Loucy (cell line): ENCODE measurements at regions not wholly inside any gene's neighbourhood (a gene's known extent, or its start where the extent isn't known, plus 50 kb on each side); places are given as distances from the start of the nearest gene placed in this dataset.

Source experiments
- H2AFZ ChIP-seq: fragments of 200-600 bp; sonication (generic); 2 replicates; pipeline ENCODE4 v1.6.0; 2016; ENCODE audit warnings: antibody characterized with exemption, mild to moderate bottlenecking, low read length, moderate library complexity
- H3F3A ChIP-seq: fragments of 200-600 bp; 2 replicates; pipeline ENCODE4 v1.6.0; 2016; ENCODE audit warnings: antibody characterized with exemption, low read depth, mild to moderate bottlenecking
- H3K27me3 ChIP-seq: fragments of 200-600 bp; sonication (generic); 2 replicates; pipeline ENCODE4 v1.6.1; 2014; ENCODE audit warnings: low read length, mild to moderate bottlenecking; ENCODE audit not compliant: insufficient read depth, poor library complexity, severe bottlenecking
- H3K36me3 ChIP-seq: fragments of 200-600 bp; sonication (generic); 2 replicates; pipeline ENCODE4 v1.6.1; 2016; ENCODE audit warnings: low read length; ENCODE audit not compliant: insufficient read depth
- H3K4me1 ChIP-seq: fragments of 200-600 bp; sonication (generic); 2 replicates; pipeline ENCODE4 v1.5.1; 2014; ENCODE audit warnings: low read length, mild to moderate bottlenecking; ENCODE audit not compliant: insufficient read depth, poor library complexity, severe bottlenecking
- H3K4me2 ChIP-seq: fragments of 200-600 bp; sonication (generic); 2 replicates; pipeline ENCODE4 v1.6.0; 2014; ENCODE audit warnings: antibody characterized with exemption, low read length, low read depth, mild to moderate bottlenecking; ENCODE audit not compliant: poor library complexity, severe bottlenecking
- H3K4me3 ChIP-seq: fragments of 200-600 bp; sonication (generic); 2 replicates; pipeline ENCODE4 v1.5.1; 2014; ENCODE audit warnings: low read length, mild to moderate bottlenecking, mixed read lengths; ENCODE audit not compliant: poor library complexity, severe bottlenecking
- H3K79me2 ChIP-seq: fragments of 200-600 bp; sonication (generic); 2 replicates; pipeline ENCODE4 v1.6.1; 2014; ENCODE audit warnings: low read length; ENCODE audit not compliant: insufficient read depth
- H3K9ac ChIP-seq: fragments of 200-600 bp; sonication (generic); 2 replicates; pipeline ENCODE4 v1.6.0; 2014; ENCODE audit warnings: mild to moderate bottlenecking, low read depth, low read length, moderate library complexity; ENCODE audit not compliant: poor library complexity, severe bottlenecking
- H3K9me2 ChIP-seq: fragments of 200-600 bp; sonication (generic); replicated peaks from 2 replicates; pipeline ENCODE4 v1.6.1; 2016; ENCODE audit warnings: low read depth, low read length, mixed read lengths
- H3K9me3 ChIP-seq: fragments of 200-600 bp; sonication (generic); 2 replicates; pipeline ENCODE4 v1.6.1; 2014; ENCODE audit warnings: mild to moderate bottlenecking, antibody characterized with exemption, low read length, low read depth; ENCODE audit not compliant: insufficient read depth
- H4K20me1 ChIP-seq: fragments of 200-600 bp; sonication (generic); 2 replicates; pipeline ENCODE4 v1.6.0; 2014; ENCODE audit warnings: antibody characterized with exemption, low read length, mild to moderate bottlenecking; ENCODE audit not compliant: insufficient read depth, poor library complexity, severe bottlenecking
- CTCF ChIP-seq: fragments of 200-600 bp; sonication (generic); conservative IDR thresholded peaks from 2 replicates; pipeline ENCODE4 v1.5.1; 2014; ENCODE audit warnings: mild to moderate bottlenecking, antibody characterized with exemption, low read length
- EZH2phosphoT487 ChIP-seq: fragments of 200-600 bp; IDR thresholded peaks from 2 replicates; pipeline ENCODE4 v1.6.1; 2018; ENCODE audit warnings: antibody characterized with exemption, mild to moderate bottlenecking, moderate library complexity, borderline replicate concordance

- H4K20me1 ChIP-seq, result no peaks in the 10 kb centered on the region
- no peaks in the 10 kb centered on the region for H3K9me2 ChIP-seq
- H3K9me3 ChIP-seq, result no peaks in the 10 kb centered on the region; the same call in 1 of the 2 replicates
- H3F3A ChIP-seq, result no peaks in the 10 kb centered on the region
- TF ChIP-seq CTCF (no peak), EZH2phosphoT487 (no peak)
- H3K4me2 ChIP-seq, result no peak overlapping the region
- no peaks in the 10 kb centered on the region for H3K27me3 ChIP-seq
- no peak overlapping the region for H3K4me3 ChIP-seq
- no peak overlapping the region for H3K9ac ChIP-seq
- H3K36me3 ChIP-seq, result no peaks in the 10 kb centered on the region
- no peaks in the 10 kb centered on the region for H3K4me1 ChIP-seq
- H2AFZ ChIP-seq, result no peak overlapping the region
- H3K79me2 ChIP-seq, result no peaks in the 10 kb centered on the region
Observed at GRCh38 chr1:5459839-5460610, 532.2 kb downstream of the NPHP4 start.

- Histone ChIP-seq H3K9me2 (no peaks in the 10 kb centered on the region), H4K20me1 (no peaks in the 10 kb centered on the region), H2AFZ (no peak overlapping the region), H3K4me2 (no peak overlapping the region), H3F3A (no peaks in the 10 kb centered on the region), H3K4me3 (no peak overlapping the region), H3K36me3 (no peaks in the 10 kb centered on the region), H3K4me1 (no peaks in the 10 kb centered on the region), H3K27me3 (no peaks in the 10 kb centered on the region), H3K79me2 (no peaks in the 10 kb centered on the region), H3K9ac (no peak overlapping the region), H3K9me3 (no peaks in the 10 kb centered on the region; the same call in 1 of the 2 replicates)
- TF ChIP-seq EZH2phosphoT487, result no peak
- TF ChIP-seq CTCF, result no peak
Observed at GRCh38 chr1:5458248-5458647, 534.0 kb downstream of the NPHP4 start.

- no peaks in the 10 kb centered on the region; the same call in 1 of the 2 replicates for H3K9me3 ChIP-seq
- H3K4me1 ChIP-seq, result no peaks in the 10 kb centered on the region
- no peak overlapping the region for H3K4me2 ChIP-seq
- no peaks in the 10 kb centered on the region for H3K36me3 ChIP-seq
- no peak overlapping the region for H2AFZ ChIP-seq
- H3K27me3 ChIP-seq, result no peaks in the 10 kb centered on the region
- H3K9me2 ChIP-seq, result no peaks in the 10 kb centered on the region
- H3K4me3 ChIP-seq, result no peak overlapping the region
- no peak for TF ChIP-seq EZH2phosphoT487
- no peak for TF ChIP-seq CTCF
- no peaks in the 10 kb centered on the region for H3K79me2 ChIP-seq
- no peak overlapping the region for H3K9ac ChIP-seq
- no peaks in the 10 kb centered on the region for H3F3A ChIP-seq
- H4K20me1 ChIP-seq, result no peaks in the 10 kb centered on the region
Observed at GRCh38 chr1:5456090-5456811, 536.0 kb downstream of the NPHP4 start.
